ENCODE measurements at regions not wholly inside any gene's neighbourhood (a gene's known extent, or its start where the extent isn't known, plus 50 kb on each side); places are given as distances from the start of the nearest gene placed in this dataset.
"Not testable (repeated sequence)": the region's sequence is repeated elsewhere in the genome, so short reads cannot be mapped to it uniquely, and the experiment has no call there.

GRCh38 chrY:20042993-20043392 is 298.5 kb upstream of the KDM5D start:
- ATAC-seq (no peak), DNase-seq (no peak)
- intact Hi-C loops (cut with DNase I): no loop called here

GRCh38 chrY:20025676-20026075 is 281.1 kb upstream of the KDM5D start:
- intact Hi-C loops (cut with DNase I): no loop called here
- ATAC-seq (no peak), DNase-seq (no peak)

GRCh38 chrY:19993410-19993809 is 248.9 kb upstream of the KDM5D start:
- ATAC-seq; DNase-seq; intact Hi-C loops (cut with DNase I): not testable (repeated sequence)

GRCh38 chrY:19973012-19973411 is 228.5 kb upstream of the KDM5D start:
- no peak for ATAC-seq
- intact Hi-C loops (cut with DNase I): no loop called here
- no peak for DNase-seq

GRCh38 chrY:19947702-19948101 is 203.2 kb upstream of the KDM5D start:
- intact Hi-C loops (cut with DNase I): no loop called here
- no peak for ATAC-seq
- DNase-seq: no peak

GRCh38 chrY:19899011-19899410 is 154.5 kb upstream of the KDM5D start:
- ATAC-seq (no peak), DNase-seq (no peak)
- intact Hi-C loops (cut with DNase I): no loop called here

- intact Hi-C loops (cut with DNase I): no loop called here
- DNase-seq (no peak), ATAC-seq (no peak)
Measured at GRCh38 chrY:19892076-19892964, 147.8 kb upstream of the KDM5D start.

- DNase-seq (no peak), ATAC-seq (no peak)
- intact Hi-C loops (cut with DNase I): no loop called here
Measured at GRCh38 chrY:19882145-19882544, 137.6 kb upstream of the KDM5D start.

- no peak for DNase-seq
- intact Hi-C loops (cut with DNase I): no loop called here
Measured at GRCh38 chrY:19869715-19870114, 125.2 kb upstream of the KDM5D start.

GRCh38 chrY:19869281-19869680 is 124.8 kb upstream of the KDM5D start:
- intact Hi-C loops (cut with DNase I): no loop called here
- ATAC-seq: no peak
- DNase-seq: no peak

More at GRCh38 chrY:19869715-19870114, 125.2 kb upstream of the KDM5D start:
- ATAC-seq: no peak

- DNase-seq: no peak
- intact Hi-C loops (cut with DNase I): no loop called here
Measured at GRCh38 chrY:19868647-19869046, 124.1 kb upstream of the KDM5D start.

GRCh38 chrY:19856474-19857135 is 112.1 kb upstream of the KDM5D start:
- intact Hi-C loops (cut with DNase I): no loop called here
- DNase-seq: no peak
- no peak for ATAC-seq

More at GRCh38 chrY:19868647-19869046, 124.1 kb upstream of the KDM5D start:
- no peak for ATAC-seq

GRCh38 chrY:19842972-19843371 is 98.4 kb upstream of the KDM5D start:
- no peak for ATAC-seq

GRCh38 chrY:19824136-19824535 is 79.6 kb upstream of the KDM5D start:
- ATAC-seq (no peak), DNase-seq (no peak)
- intact Hi-C loops (cut with DNase I): no loop called here

More at GRCh38 chrY:19842972-19843371, 98.4 kb upstream of the KDM5D start:
- DNase-seq: no peak
- intact Hi-C loops (cut with DNase I): no loop called here

- DNase-seq (no peak), ATAC-seq (no peak)
- intact Hi-C loops (cut with DNase I): no loop called here
Measured at GRCh38 chrY:19818546-19818945, 74.0 kb upstream of the KDM5D start.

GRCh38 chrY:19816920-19817319 is 72.4 kb upstream of the KDM5D start:
- DNase-seq: no peak
- intact Hi-C loops (cut with DNase I): no loop called here
- peak in 1 of 2 donors; percentile 68 for ATAC-seq

GRCh38 chrY:19816053-19816823 is 71.7 kb upstream of the KDM5D start:
- peak in 1 of 2 donors; percentile 94 for ATAC-seq
- intact Hi-C loops (cut with DNase I): no loop called here

More at GRCh38 chrY:19816053-19816823, 71.7 kb upstream of the KDM5D start:
- DNase-seq: no peak
